PC-9 (cell line): ENCODE measurements at regions not wholly inside any gene's neighbourhood (a gene's known extent, or its start where the extent isn't known, plus 50 kb on each side); places are given as distances from the start of the nearest gene placed in this dataset.

ENCODE experiments used
- CTCF ChIP-seq: fragments of 200-600 bp; sonication (generic); conservative IDR thresholded peaks from 2 replicates; pipeline ENCODE4 v1.6.1; 2017; ENCODE audit warnings: mixed run types, antibody characterized with exemption, mild to moderate bottlenecking, moderate library complexity
- EZH2 ChIP-seq: fragments of 200-600 bp; sonication (generic); IDR thresholded peaks from 2 replicates; pipeline ENCODE4 v1.8.0; 2017; ENCODE audit warnings: antibody characterized with exemption, low read depth

- TF ChIP-seq CTCF: no peak
- TF ChIP-seq EZH2: no peak
These were observed 135.5 kb upstream of the WSB1 start for GRCh38 chr17:27158382-27158781.
